ENCODE measurements at regions not wholly inside any gene's neighbourhood (a gene's known extent, or its start where the extent isn't known, plus 50 kb on each side); places are given as distances from the start of the nearest gene placed in this dataset.

DNA sequence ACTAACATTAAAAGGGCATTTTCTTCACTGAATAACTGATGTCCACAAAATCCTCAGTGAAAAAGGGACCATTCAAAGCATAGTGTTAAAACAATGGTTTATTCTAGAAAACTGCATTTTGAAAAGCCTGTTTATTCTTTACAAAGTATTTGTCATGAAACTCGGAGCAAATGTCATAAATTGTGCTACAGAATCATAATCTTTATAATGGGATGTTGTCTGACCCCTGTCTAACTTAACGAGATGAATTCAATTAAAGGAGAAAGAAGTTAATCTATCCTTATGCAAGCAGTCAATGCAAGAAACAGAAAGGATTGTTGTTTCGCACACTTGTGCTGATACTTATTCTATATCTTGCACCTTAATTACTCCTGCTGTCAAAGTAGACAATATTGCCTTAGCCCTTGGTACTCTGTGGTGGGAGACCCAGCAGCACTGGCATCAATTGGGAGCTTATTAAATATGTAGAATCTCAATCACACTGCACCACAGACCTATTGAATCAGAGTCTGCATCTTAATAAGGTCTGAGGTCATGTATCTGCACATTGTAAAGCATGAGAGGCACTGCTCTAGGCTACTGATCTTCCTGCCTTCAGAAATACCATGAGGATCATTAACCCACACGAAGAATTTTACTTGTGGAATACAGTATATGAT, 708.3 kb downstream of the HDGFL1 start:
- Histone ChIP-seq H3K4me2 (ENCODE audit: low read length) (no peak overlapping the region), H3K9me3 (ENCODE audit: control insufficient read depth, insufficient read depth, low read length) (no peaks in the 10 kb centered on the region), H3K4me3 (ENCODE audit: low read length) (no peak overlapping the region), H3K79me2 (ENCODE audit: control insufficient read depth, low read length) (no peaks in the 10 kb centered on the region), H3K36me3 (ENCODE audit: control insufficient read depth, low read length) (no peaks in the 10 kb centered on the region), H3K27me3 (ENCODE audit: control insufficient read depth, low read length) (no peaks in the 10 kb centered on the region), H3K4me1 (ENCODE audit: control insufficient read depth, low read length) (no peaks in the 10 kb centered on the region), H3K27ac (ENCODE audit: low read depth, low read length) (no peak overlapping the region), H3K9me2 (replicated peaks; ENCODE audit: control insufficient read depth, low read length) (no peaks in the 10 kb centered on the region), H3F3A (ENCODE audit: control insufficient read depth, insufficient read depth) (no peaks in the 10 kb centered on the region), H4K20me1 (ENCODE audit: control insufficient read depth, insufficient read depth, low read depth, low read length) (no peaks in the 10 kb centered on the region)
- TF ChIP-seq, protein P1, sequence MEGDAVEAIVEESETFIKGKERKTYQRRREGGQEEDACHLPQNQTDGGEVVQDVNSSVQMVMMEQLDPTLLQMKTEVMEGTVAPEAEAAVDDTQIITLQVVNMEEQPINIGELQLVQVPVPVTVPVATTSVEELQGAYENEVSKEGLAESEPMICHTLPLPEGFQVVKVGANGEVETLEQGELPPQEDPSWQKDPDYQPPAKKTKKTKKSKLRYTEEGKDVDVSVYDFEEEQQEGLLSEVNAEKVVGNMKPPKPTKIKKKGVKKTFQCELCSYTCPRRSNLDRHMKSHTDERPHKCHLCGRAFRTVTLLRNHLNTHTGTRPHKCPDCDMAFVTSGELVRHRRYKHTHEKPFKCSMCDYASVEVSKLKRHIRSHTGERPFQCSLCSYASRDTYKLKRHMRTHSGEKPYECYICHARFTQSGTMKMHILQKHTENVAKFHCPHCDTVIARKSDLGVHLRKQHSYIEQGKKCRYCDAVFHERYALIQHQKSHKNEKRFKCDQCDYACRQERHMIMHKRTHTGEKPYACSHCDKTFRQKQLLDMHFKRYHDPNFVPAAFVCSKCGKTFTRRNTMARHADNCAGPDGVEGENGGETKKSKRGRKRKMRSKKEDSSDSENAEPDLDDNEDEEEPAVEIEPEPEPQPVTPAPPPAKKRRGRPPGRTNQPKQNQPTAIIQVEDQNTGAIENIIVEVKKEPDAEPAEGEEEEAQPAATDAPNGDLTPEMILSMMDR (IDR thresholded peaks at IDR 0.05; ENCODE audit: low read depth, low read length, poor library complexity, severe bottlenecking): no peak
- no peak for TF ChIP-seq EZH2phosphoT487 (IDR thresholded peaks at IDR 0.05; ENCODE audit: borderline replicate concordance, low read length)

DNA sequence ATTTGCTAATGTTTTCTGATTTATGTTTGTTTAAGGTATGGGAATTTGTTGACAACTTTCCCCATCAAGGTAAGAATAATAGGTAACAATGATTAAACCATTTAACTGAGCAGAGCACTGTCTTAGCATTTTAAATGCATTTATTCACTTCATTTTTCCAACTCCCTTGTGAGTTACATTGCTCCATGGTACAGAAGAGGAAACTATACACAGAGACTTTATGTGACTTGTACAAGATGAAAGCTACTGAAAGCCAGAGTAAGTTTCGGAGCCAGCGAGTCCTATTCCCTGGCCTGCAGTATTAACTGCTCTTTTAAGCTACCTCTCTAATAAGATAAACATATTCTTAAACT, 708.8 kb downstream of the HDGFL1 start:
- H3K36me3 ChIP-seq (ENCODE audit: control insufficient read depth, low read length): no peaks in the 10 kb centered on the region
- no peaks in the 10 kb centered on the region for H3K9me3 ChIP-seq (ENCODE audit: control insufficient read depth, insufficient read depth, low read length)
- TF ChIP-seq, protein P1 (IDR thresholded peaks at IDR 0.05; ENCODE audit: low read depth, low read length, poor library complexity, severe bottlenecking): no peak
- no peak for TF ChIP-seq EZH2phosphoT487 (IDR thresholded peaks at IDR 0.05; ENCODE audit: borderline replicate concordance, low read length)
- no peaks in the 10 kb centered on the region for H3K9me2 ChIP-seq (replicated peaks; ENCODE audit: control insufficient read depth, low read length)
- no peaks in the 10 kb centered on the region for H3K4me1 ChIP-seq (ENCODE audit: control insufficient read depth, low read length)
- no peak overlapping the region for H3K4me2 ChIP-seq (ENCODE audit: low read length)
- H4K20me1 ChIP-seq (ENCODE audit: control insufficient read depth, insufficient read depth, low read depth, low read length): no peaks in the 10 kb centered on the region
- H3F3A ChIP-seq (ENCODE audit: control insufficient read depth, insufficient read depth): no peaks in the 10 kb centered on the region
- no peak overlapping the region for H3K4me3 ChIP-seq (ENCODE audit: low read length)
- no peaks in the 10 kb centered on the region for H3K79me2 ChIP-seq (ENCODE audit: control insufficient read depth, low read length)
- H3K27me3 ChIP-seq (ENCODE audit: control insufficient read depth, low read length): no peaks in the 10 kb centered on the region
- no peak overlapping the region for H3K27ac ChIP-seq (ENCODE audit: low read depth, low read length)

DNA sequence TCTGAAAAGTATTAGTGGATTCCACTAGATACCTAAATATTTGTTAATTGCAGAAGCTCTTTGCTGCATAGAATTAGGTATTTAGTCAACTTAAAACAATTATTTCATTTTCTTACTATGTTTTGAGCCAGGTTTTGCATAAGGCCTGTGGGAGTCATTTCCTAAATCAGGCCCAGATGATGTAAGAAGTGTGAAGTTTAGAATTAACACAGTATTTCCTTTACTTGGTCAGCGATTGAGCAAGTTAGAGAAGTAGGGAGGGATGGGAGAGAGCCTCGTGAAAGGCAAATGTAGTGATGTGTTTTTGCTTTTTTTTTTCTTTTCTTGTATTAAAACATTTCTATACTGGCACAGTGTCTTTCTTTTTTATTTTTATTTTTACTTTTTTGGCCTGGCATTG, 711.1 kb downstream of the HDGFL1 start:
- no peaks in the 10 kb centered on the region for H4K20me1 ChIP-seq (ENCODE audit: control insufficient read depth, insufficient read depth, low read depth, low read length)
- no peaks in the 10 kb centered on the region for H3K27me3 ChIP-seq (ENCODE audit: control insufficient read depth, low read length)
- H3K79me2 ChIP-seq (ENCODE audit: control insufficient read depth, low read length): no peaks in the 10 kb centered on the region
- no peak overlapping the region for H3K27ac ChIP-seq (ENCODE audit: low read depth, low read length)
- H3K9me2 ChIP-seq (replicated peaks; ENCODE audit: control insufficient read depth, low read length): no peaks in the 10 kb centered on the region
- H3K4me1 ChIP-seq (ENCODE audit: control insufficient read depth, low read length): no peaks in the 10 kb centered on the region
- H3K36me3 ChIP-seq (ENCODE audit: control insufficient read depth, low read length): no peaks in the 10 kb centered on the region
- H3K9me3 ChIP-seq (ENCODE audit: control insufficient read depth, insufficient read depth, low read length): no peaks in the 10 kb centered on the region
- H3F3A ChIP-seq (ENCODE audit: control insufficient read depth, insufficient read depth): no peaks in the 10 kb centered on the region
- H3K4me3 ChIP-seq (ENCODE audit: low read length): no peak overlapping the region
- TF ChIP-seq, protein P1 (IDR thresholded peaks at IDR 0.05; ENCODE audit: low read depth, low read length, poor library complexity, severe bottlenecking): no peak
- TF ChIP-seq EZH2phosphoT487 (IDR thresholded peaks at IDR 0.05; ENCODE audit: borderline replicate concordance, low read length): no peak
- no peak overlapping the region for H3K4me2 ChIP-seq (ENCODE audit: low read length)

Data from DOHH2 (cell line).